Keratinocyte (primary cell): ENCODE measurements at regions not wholly inside any gene's neighbourhood (a gene's known extent, or its start where the extent isn't known, plus 50 kb on each side); places are given as distances from the start of the nearest gene placed in this dataset.

ENCODE experiments used
- DNase-seq: peaks from one replicate; pipeline ENCODE4 v3.0.0-alpha.2; 2011; ENCODE audit warnings: low read depth, missing footprints, low spot score
- FAIRE-seq: peaks from 2 replicates; lab custom pipeline; 2011; peaks lifted over from hg19 to GRCh38; lab: Jason Lieb, UNC
- H2AFZ ChIP-seq: 2 replicates; pipeline ENCODE4 v1.6.0; 2012; ENCODE audit warnings: low read length, control low read depth, inconsistent platforms; ENCODE audit not compliant: control insufficient read depth
- H3K27ac ChIP-seq: 2 replicates; pipeline ENCODE4 v1.5.1; 2011; ENCODE audit warnings: low read length; ENCODE audit not compliant: control insufficient read depth, insufficient read depth
- H3K27me3 ChIP-seq: 3 replicates; pipeline ENCODE4 v1.6.0; 2011; ENCODE audit warnings: low read length; ENCODE audit not compliant: control insufficient read depth, insufficient read depth; ENCODE audit errors: extremely low read depth
- H3K36me3 ChIP-seq, 2 experiments: 2 replicates in 1 of 2; 3 replicates in 1 of 2; pipeline ENCODE4 v1.5.1; 2011; ENCODE audit warnings: low read length in 2 of 2, mild to moderate bottlenecking in 1 of 2; ENCODE audit not compliant: control insufficient read depth in 2 of 2, insufficient read depth in 2 of 2; ENCODE audit errors: extremely low read depth in 1 of 2
- H3K4me1 ChIP-seq: 3 replicates; pipeline ENCODE4 v1.5.1; 2011; ENCODE audit warnings: low read length; ENCODE audit not compliant: control insufficient read depth, insufficient read depth; ENCODE audit errors: extremely low read depth
- H3K4me2 ChIP-seq: 3 replicates; pipeline ENCODE4 v1.6.0; 2011; ENCODE audit warnings: low read depth, low read length; ENCODE audit not compliant: control insufficient read depth, insufficient read depth; ENCODE audit errors: extremely low read depth
- H3K4me3 ChIP-seq, 3 experiments: fragments of 200-600 bp in 1 of 3; sonication (generic) in 1 of 3; 2 replicates in 2 of 3; 3 replicates in 1 of 3; pipeline ENCODE4 v1.5.1; 2011 to 2016; ENCODE audit warnings: low read length in 3 of 3, mild to moderate bottlenecking in 3 of 3, control low read depth in 2 of 3, inconsistent platforms in 1 of 3, low read depth in 1 of 3, mixed read lengths in 1 of 3, mixed run types in 1 of 3, moderate library complexity in 1 of 3; ENCODE audit not compliant: control insufficient read depth in 2 of 3, insufficient read depth in 2 of 3; ENCODE audit errors: extremely low read depth in 1 of 3
- H3K79me2 ChIP-seq: 2 replicates; pipeline ENCODE4 v1.6.0; 2012; ENCODE audit warnings: low read length; ENCODE audit not compliant: control insufficient read depth, insufficient read depth
- H3K9ac ChIP-seq: 3 replicates; pipeline ENCODE4 v1.6.0; 2011; ENCODE audit warnings: low read length; ENCODE audit not compliant: control insufficient read depth, insufficient read depth; ENCODE audit errors: extremely low read depth
- H3K9me1 ChIP-seq: 3 replicates; pipeline ENCODE4 v1.6.0; 2011; ENCODE audit warnings: low read length; ENCODE audit not compliant: control insufficient read depth, insufficient read depth; ENCODE audit errors: extremely low read depth
- H3K9me3 ChIP-seq: 2 replicates; pipeline ENCODE4 v1.5.1; 2012; ENCODE audit warnings: low read depth, low read length; ENCODE audit not compliant: control insufficient read depth
- H4K20me1 ChIP-seq: 3 replicates; pipeline ENCODE4 v1.6.0; 2011; ENCODE audit warnings: low read length; ENCODE audit not compliant: control insufficient read depth, insufficient read depth; ENCODE audit errors: extremely low read depth
- CTCF ChIP-seq, 3 experiments: IDR thresholded peaks in 1 of 3; conservative IDR thresholded peaks in 1 of 3; optimal IDR thresholded peaks in 1 of 3; 2 replicates in 2 of 3; 3 replicates in 1 of 3; pipeline versions ENCODE3 to v1.5.1; 2011; ENCODE audit warnings: low read length in 3 of 3, mild to moderate bottlenecking in 3 of 3, moderate library complexity in 2 of 3, control low read depth in 1 of 3, inconsistent platforms in 1 of 3; ENCODE audit not compliant: insufficient read depth in 2 of 3; ENCODE audit errors: extremely low read depth in 1 of 3
- EZH2 ChIP-seq: IDR thresholded peaks from one replicate; pipeline ENCODE4 v1.6.1; 2012; ENCODE audit warnings: inconsistent platforms, mild to moderate bottlenecking, low read length, moderate library complexity
- dilution Hi-C: fragments of 300-500 bp; cut with MboI; formaldehyde crosslinking; loops from one replicate; pipeline ENCODE4 v1.7.0; 2020; ENCODE audit warnings: low sequenced_read_pairs; ENCODE audit not compliant: extremely low pct_ligation_motif_present

GRCh38 chr5:174173766-174174165 lies 128.3 kb downstream of the NSG2 start:
- dilution Hi-C loops, result no loop called here

GRCh38 chr5:174175716-174176268 lies 130.3 kb downstream of the NSG2 start:
- FAIRE-seq (no peak), DNase-seq (no peak)
- Histone ChIP-seq H3K9me3 (no peaks in the 10 kb centered on the region), H3K79me2 (no peaks in the 10 kb centered on the region), H3K36me3 (no peaks in the 10 kb centered on the region), H3K4me2 (no peak overlapping the region), H3K9ac (no peak overlapping the region), H3K9me1 (no peaks in the 10 kb centered on the region), H3K27me3 (no peaks in the 10 kb centered on the region), H4K20me1 (no peaks in the 10 kb centered on the region), H3K27ac (no peak overlapping the region), H2AFZ (no peak overlapping the region), H3K4me3 (no peak overlapping the region), H3K4me1 (no peaks in the 10 kb centered on the region)
- TF ChIP-seq EZH2 (no peak), CTCF (optimal IDR thresholded peaks at IDR 0.05 in 1 of 3, IDR thresholded peaks at IDR 0.05 in 1 of 3, conservative IDR thresholded peaks at IDR 0.05 in 1 of 3; ENCODE audit: extremely low read depth in 1 of 3, insufficient read depth in 2 of 3, low read length in 3 of 3) (no peak)
- dilution Hi-C loops, result no loop called here

More at GRCh38 chr5:174173766-174174165, 128.3 kb downstream of the NSG2 start:
- H3K4me1 ChIP-seq, result no peaks in the 10 kb centered on the region
- no peaks in the 10 kb centered on the region for H3K36me3 ChIP-seq
- no peak for DNase-seq
- TF ChIP-seq EZH2 (no peak), CTCF (optimal IDR thresholded peaks at IDR 0.05 in 1 of 3, IDR thresholded peaks at IDR 0.05 in 1 of 3, conservative IDR thresholded peaks at IDR 0.05 in 1 of 3; ENCODE audit: extremely low read depth in 1 of 3, insufficient read depth in 2 of 3, low read length in 3 of 3) (no peak)
- H2AFZ ChIP-seq, result no peak overlapping the region
- H3K4me3 ChIP-seq, result no peak overlapping the region
- no peaks in the 10 kb centered on the region for H3K27me3 ChIP-seq
- H3K27ac ChIP-seq, result no peak overlapping the region
- H3K9ac ChIP-seq, result no peak overlapping the region
- no peaks in the 10 kb centered on the region for H3K9me3 ChIP-seq
- FAIRE-seq, result no peak
- no peaks in the 10 kb centered on the region for H3K79me2 ChIP-seq
- no peak overlapping the region for H3K4me2 ChIP-seq
- H3K9me1 ChIP-seq, result no peaks in the 10 kb centered on the region
- no peaks in the 10 kb centered on the region for H4K20me1 ChIP-seq
